Mucosa of gallbladder (tissue), 1 donor: ENCODE measurements at regions not wholly inside any gene's neighbourhood (a gene's known extent, or its start where the extent isn't known, plus 50 kb on each side); places are given as distances from the start of the nearest gene placed in this dataset.
"Not testable (repeated sequence)": the region's sequence is repeated elsewhere in the genome, so short reads cannot be mapped to it uniquely, and the experiment has no call there.

Experiments used
- DNase-seq: peaks from one replicate; pipeline ENCODE4 v3.0.0-alpha.2; 2020; ENCODE audit warnings: low spot score
- donor health status: DM: no; HTN: no; CAD: no.

DNA sequence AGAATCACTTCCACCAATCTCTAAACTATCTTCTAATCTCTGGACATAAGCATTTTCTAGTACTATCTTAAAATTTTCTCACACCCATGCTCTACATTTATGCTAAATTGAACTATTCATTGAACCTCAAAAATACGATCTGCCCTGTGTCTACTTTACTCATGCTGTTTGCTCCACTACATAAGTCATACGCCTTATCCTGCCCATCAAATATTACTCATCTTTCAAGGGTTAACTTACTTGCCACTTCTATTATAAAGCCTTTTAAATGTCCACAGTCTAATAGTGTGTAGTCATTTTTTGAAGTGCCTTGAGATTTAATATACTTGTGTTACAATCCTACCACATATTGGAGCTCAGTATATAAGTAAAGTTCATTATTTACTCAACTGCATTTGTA lies 727.7 kb upstream of the SLIT2 start:
- DNase-seq: no peak

GRCh38 chr4:19522966-19523365 lies 728.7 kb upstream of the SLIT2 start:
- DNase-seq: no peak

- DNase-seq: no peak
Observed at GRCh38 chr4:19520939-19521520, 730.7 kb upstream of the SLIT2 start.

DNA sequence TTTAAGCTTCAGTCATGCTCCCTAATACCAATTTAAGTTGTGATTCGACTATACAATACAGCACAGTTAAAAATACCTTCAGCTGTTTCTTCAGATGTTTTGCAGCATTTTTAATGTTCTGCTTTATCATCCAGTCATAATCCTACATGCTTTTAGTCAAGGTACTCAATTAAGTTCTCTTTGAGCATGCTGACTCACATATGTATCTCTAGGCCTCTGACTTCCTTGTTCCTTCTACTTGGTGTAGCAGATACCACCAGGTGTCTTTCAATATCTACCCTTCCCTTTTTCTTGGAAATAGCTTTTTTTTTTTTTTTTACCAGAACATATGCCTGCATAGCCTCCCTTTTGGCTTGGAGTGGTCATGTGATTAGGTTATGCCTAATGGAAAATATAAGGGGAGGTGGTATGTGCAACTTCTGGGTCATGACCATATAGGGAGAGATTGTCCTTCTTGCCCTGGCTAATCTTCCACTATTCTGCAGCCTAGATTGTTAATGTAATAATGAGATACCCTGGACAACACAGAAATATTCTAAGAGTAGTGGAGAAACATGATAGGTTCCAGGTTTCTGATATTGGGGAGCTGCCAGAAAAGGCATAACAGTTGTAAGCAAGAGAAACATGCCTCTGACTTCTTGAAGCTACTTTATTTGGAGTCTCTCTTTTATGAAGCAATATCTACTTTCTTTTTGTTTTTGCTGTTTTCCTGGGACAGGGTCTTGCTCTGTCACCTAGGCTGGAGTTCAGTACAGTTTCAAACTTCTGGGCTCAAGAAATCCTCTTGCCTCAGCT lies 737.2 kb upstream of the SLIT2 start:
- no peak for DNase-seq

DNA sequence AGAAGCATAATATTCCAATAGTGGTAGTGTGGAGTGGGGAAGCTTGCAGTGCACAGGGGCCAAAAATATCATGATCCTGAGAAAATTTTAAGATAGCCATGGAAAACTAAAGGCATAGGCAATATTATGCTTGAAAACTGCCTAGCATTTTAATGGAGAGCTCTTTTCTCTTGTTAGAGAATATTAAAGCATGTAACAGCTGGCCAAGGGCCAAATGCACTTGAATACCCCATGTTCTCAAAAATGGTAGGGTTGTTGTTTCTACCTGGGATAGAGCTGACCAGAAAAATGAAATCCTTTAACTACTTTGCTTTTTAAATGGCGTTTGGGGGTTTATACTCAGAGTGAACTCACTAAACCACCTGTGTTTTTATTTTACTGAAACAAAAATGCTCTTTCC lies 739.6 kb upstream of the SLIT2 start:
- no peak for DNase-seq

DNA sequence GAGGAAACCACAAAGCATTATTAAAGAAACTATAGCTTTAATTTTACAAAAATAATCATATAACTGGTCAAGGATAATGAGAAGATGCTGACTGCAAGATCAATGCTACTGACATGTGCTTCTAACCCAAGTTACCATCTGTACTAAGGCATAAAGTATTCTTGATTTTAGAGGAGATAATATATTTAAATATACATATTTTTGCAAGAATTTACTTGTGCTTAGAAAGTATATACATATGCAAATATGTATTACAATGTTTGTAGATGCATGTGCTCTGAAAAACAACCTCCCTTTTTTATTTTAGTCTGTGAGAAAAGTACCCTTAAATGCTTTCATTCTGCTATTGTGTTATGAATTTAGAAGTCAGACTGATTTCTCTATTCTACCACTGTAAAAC lies 740.7 kb upstream of the SLIT2 start:
- DNase-seq: no peak

- DNase-seq: no peak
Observed at GRCh38 chr4:19508442-19508841, 743.3 kb upstream of the SLIT2 start.

- DNase-seq: no peak
Observed at GRCh38 chr4:19497705-19498104, 754.0 kb upstream of the SLIT2 start.

- no peak for DNase-seq
Observed at GRCh38 chr4:19496756-19497155, 754.9 kb upstream of the SLIT2 start.

GRCh38 chr4:19494961-19495360 lies 756.7 kb upstream of the SLIT2 start:
- DNase-seq: no peak

DNA sequence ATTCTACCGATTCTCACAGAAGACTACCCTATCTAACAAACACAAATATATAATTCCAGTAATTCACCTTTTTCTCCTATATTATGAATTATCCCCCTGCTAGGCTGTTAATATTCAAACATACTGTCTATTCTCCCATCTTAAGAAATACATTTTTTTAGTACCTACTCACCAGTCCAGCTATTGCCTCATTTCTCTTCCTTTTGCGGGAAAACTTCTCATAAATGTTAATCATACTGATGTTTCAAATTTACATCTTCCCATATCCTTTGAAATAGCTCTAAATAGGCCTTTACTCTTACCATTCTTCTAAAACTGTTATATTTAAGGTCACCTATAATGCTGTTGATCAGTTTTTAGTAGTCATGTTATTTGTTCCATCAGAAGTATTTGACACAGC lies 759.1 kb upstream of the SLIT2 start:
- no peak for DNase-seq

- DNase-seq: no peak
Observed at GRCh38 chr4:19486400-19486799, 765.3 kb upstream of the SLIT2 start.

DNA sequence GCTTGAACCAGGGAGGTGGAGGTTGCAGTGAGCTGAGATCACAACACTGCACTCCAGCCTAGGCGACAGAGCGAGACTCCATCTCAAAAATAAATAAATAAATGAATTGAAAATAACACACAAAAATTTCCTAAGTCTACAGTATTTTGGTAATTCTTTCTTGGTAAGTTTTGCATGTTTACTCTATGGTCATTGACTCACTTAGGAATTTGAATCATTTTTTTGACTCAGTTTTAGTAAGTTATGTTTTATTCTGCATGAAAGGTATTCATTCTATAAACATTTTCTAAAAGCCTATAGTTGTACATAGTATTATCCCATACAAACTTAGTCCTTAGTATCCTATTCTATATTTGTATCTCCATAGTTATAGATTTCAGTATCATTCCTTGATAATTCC lies 772.9 kb upstream of the SLIT2 start:
- DNase-seq: no peak

- DNase-seq: no peak
Observed at GRCh38 chr4:19473569-19473968, 778.1 kb upstream of the SLIT2 start.

- DNase-seq: no peak
Observed at GRCh38 chr4:19472666-19473065, 779.0 kb upstream of the SLIT2 start.

DNA sequence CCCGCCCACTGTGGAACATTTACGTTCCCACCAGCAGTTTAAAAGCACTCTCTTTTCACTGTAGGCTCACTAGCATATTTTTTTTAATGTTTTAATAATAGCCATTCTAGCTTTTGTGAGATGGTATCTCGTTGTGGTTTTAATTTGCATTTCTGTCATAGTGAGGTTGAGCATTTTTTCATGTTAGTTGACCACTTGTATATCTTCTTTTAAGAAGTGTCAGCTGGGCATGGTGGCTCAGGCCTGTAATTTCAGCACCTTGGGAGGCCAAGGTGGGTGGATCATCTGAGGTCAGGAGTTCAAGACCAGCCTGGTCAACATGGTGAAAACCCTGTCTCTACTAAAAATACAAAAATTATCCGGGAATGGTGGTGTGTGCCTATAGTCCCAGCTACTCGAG lies 781.7 kb upstream of the SLIT2 start:
- DNase-seq: not testable (repeated sequence)

- no peak for DNase-seq
Observed at GRCh38 chr4:19462117-19462516, 789.6 kb upstream of the SLIT2 start.

GRCh38 chr4:19455850-19456602 lies 795.7 kb upstream of the SLIT2 start:
- no peak for DNase-seq

DNA sequence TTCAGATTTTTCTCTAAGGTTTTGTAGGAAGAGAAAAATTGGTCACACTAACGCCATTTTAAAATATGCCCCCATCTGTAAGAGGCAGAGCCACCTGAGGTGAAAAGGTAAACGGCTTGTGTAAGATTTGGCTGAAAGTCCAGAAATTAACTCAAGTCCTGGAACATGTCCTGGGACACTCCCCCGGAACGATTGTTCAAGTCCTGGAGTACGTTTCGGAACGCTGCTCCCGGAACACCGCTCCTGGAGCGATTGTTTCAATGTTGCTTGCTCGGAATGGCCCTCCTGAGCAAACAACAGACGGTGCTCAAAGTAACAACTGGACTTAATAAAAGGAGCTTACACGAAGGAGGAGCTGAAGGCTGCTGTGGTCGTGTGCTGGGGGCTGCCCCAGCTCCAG lies 796.5 kb upstream of the SLIT2 start:
- no peak for DNase-seq

DNA sequence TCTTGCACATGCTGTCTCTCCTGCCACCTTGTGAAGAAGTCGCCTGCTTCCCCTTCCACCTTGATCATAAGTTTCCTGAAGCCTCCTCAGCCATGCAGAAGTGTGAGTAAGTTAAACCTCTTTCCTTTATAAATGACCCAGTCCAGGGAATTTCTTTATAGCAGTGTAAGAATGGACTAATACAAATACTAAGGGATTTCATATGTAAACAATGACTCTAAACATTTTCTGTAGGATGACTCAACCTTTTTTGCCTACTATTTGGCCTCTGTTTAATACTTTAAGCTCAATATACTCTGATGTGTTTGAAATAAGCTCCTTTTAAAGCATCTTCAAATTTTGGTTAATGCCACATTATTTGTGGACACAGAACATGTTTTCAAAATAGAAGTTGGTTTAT lies 813.5 kb upstream of the SLIT2 start:
- no peak for DNase-seq

GRCh38 chr4:19437008-19437407 lies 814.7 kb upstream of the SLIT2 start:
- no peak for DNase-seq

GRCh38 chr4:19429684-19430083 lies 822.0 kb upstream of the SLIT2 start:
- no peak for DNase-seq

GRCh38 chr4:19425146-19425545 lies 826.6 kb upstream of the SLIT2 start:
- no peak for DNase-seq
